NCI-H1694 treated with DMSO at 0.1 percent for 48 hours (cell line): ENCODE measurements at regions not wholly inside any gene's neighbourhood (a gene's known extent, or its start where the extent isn't known, plus 50 kb on each side); places are given as distances from the start of the nearest gene placed in this dataset.
"Not testable (repeated sequence)": the region's sequence is repeated elsewhere in the genome, so short reads cannot be mapped to it uniquely, and the experiment has no call there.

Experiments used
- DNase-seq: peaks from one replicate; lab custom pipeline; 2025; lab: John Stamatoyannopoulos, UW

DNA sequence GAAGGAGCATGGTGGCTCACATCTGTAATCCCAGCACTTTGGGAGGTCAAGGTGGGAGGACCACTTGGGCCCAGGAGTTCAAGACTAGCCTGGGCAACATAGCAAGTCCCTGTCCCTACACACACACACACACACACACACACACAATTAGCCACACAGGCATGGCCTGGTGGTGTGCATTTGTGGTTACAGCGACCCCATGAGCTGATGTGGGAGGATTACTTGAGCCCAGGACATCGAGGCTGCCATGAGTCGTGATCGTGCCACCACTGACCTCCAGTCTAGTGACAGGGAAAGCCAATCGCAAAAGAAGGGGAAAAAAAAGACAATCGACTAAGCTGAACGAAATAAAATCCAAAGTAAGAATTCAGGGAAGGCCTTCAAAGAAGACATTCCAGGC is 67.9 kb downstream of the TBX3 start:
- DNase-seq, result no peak

GRCh38 chr12:114614040-114614439 is 69.9 kb downstream of the TBX3 start:
- DNase-seq, result no peak

DNA sequence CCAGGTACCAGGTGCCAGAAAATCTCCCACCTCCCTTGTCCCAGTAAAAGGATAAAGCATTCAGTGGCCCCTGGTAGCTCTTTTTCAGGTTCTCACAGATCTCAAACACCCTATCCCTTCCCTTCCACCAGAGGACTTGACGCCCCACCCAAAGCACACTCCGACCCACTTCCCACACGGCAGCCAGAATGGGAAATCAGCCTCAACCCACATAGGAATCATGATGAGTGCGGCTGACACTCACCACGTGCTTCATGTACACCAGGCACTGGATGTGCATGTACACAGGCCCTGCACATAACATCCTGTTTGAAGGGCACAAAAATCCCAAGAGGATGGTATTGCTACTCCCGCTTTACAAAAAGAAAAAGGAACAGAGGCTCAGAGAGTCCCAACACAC is 71.9 kb downstream of the TBX3 start:
- no peak for DNase-seq

DNA sequence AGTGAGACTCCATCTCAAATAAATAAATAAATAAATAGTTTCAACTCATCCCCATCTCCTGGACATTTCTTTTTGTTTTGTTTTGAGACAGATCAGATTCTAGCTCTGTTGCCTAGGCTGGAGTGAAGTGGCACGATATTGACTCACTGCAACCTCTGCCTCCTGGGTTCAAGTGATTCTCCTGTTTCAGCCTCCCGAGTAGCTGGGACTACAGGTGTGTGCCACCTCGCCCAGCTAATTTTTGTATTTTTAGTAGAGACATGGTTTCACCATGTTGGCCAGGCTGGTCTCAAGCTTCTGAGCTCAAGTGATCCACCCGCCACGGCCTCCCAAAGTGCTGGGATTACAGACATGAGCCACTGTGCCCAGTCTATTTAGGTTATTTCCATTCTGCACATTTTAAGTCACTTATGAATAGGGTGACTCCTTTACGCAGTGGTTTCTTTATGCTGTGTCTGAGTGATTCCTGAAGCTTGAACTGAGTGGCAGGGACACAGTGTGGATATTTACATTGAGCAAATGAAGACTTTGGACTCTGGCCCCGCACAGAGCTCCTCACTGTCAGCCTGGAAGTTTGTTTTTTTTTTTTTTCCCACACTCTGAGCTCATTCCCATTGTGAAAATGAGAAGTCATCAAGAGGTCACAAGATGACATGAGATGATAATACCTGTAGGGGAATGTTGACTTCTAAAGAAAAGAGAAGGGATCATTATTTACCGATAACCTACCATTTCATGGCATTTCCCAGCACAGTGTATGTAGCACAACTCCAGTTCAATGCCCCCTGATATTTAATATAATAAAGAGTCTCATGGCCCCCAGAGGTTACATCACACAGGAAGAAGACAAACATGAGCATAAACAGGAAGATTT is 72.6 kb downstream of the TBX3 start:
- DNase-seq, result no peak

DNA sequence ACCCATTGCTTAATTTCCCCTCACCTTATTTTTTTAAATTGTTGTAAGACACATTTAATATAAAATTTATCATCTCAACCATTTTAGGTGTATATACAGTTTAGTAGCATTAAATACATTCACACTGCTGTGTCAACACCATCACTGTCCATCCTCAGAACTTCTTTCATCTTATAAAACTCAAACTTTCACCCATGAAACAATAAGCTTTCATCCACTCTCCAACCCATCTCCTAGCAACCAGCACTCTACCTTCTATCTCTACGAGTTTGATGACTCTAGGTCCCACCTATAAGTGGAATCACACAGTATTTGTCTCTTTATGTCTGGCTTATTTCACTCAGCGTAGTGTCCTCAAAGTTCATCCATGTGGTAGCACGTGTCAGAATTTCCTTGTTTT is 75.5 kb downstream of the TBX3 start:
- DNase-seq, result no peak

DNA sequence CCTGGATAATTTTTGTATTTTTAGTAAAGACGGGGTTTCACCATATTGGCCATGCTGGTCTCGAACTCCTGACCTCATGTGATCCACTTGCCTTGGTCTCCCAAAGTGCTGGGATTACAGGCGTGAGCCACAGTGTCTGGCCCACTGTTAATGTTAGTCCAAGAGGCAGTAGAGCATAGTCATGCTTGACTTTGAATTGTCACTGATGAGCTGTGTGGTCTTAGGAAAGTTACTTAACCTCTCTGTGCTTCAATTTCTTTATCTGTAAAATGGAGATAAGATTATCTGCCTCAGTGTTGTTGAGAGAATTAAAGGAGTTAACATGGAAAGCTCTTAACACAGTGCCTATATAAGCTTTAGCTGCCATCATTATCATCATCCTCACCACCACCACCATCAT is 78.1 kb downstream of the TBX3 start:
- DNase-seq, result no peak

DNA sequence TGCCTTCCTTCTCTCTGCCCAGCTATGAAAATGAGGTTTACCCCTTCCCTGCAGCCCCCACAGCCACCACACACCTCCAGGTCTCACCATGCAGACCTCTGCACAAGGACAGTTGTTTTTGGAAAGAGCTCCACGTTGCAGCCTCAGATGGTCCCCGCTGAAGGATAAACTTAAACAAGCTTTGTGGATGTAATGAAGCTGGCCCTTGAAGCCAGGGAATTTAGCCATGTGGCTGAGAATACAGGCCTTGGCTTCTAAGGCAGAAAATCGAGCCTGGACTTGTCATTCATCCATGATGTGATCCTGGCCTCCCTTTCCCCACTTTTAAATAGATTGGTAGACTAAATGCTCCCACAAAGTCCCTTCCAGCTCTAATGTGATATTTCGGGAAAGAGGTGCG is 79.4 kb downstream of the TBX3 start:
- no peak for DNase-seq

DNA sequence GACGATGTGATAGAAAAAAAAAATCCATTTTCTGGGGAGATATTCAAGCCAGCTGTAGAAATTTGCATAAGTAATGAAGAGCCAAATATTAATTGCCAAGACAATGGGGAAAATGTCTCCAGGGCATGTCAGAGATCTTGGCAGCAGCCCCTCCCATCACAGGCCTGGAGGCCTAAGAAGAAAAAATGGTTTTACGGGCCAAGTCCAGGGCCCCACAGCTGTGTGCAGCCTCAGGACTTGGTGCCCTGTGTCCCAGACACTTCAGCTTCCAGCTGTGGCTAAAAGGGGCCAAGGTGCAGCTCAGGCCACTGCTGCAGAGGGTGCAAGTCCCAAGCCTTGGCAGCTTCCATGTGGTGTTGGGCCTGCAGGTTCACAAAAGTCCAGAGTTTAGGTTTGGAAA is 83.4 kb downstream of the TBX3 start:
- DNase-seq, result not testable (repeated sequence)

- DNase-seq, result no peak
These were observed 85.9 kb downstream of the TBX3 start for GRCh38 chr12:114598111-114598510.

DNA sequence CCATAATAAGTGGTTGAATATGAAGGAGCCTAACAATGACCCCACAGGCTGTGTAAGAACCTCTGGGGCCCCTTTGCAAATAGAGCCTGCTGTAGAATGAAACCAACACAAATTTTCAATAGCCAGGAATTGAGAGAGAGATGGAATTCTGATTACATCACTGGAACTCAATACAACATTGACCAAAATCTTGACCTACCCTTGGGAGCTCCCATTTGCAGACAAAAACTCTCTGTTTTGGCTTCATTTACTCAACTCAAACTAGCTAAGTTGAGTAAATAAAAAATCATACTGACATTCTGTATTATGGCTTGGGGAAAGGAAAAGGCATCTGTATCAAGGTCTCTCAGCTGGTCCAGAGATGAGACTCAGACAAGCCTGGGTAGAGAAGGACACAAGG is 91.0 kb downstream of the TBX3 start:
- no peak for DNase-seq

DNA sequence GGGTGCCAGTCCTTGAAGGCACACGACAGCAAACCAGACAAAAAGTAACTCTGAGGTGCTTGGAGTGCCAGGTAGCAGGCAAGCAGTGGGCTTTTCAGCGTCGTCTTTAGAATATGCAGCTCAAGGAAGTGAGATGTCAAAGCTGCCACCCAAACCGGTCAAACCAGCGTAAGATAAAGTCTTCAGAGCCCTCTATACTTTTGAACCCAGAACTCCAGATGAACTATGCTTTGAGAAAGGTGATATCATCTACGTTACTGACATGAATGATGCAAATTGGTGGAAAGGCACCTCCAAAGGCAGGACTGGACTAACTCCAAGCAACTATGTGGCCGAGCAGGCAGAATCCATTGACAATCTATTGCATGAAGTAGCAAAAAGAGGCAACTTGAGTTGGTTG is 95.9 kb downstream of the TBX3 start:
- DNase-seq, result no peak

DNA sequence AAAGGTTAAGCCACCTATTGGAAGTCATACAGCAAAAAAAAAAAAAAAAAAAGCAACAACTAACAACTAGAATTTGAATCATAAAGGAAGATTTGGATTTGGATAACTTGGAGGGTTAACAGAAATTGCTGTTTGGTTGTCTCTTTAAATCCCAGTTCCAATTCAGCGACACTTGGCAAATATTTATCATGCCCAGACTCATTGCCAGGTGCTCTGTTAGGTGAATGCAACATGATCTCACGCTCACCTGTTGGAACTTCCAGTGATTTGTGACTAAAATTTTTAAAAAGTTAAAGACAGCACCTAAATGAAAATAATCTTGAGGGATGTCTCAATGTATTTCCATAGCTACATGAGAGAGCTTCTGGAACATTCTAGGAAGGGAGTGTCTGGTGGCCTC is 103.7 kb downstream of the TBX3 start:
- no peak for DNase-seq

- DNase-seq, result no peak
These were observed 104.6 kb downstream of the TBX3 start for GRCh38 chr12:114579389-114579788.

GRCh38 chr12:114562654-114563053 is 121.3 kb downstream of the TBX3 start:
- DNase-seq, result no peak

DNA sequence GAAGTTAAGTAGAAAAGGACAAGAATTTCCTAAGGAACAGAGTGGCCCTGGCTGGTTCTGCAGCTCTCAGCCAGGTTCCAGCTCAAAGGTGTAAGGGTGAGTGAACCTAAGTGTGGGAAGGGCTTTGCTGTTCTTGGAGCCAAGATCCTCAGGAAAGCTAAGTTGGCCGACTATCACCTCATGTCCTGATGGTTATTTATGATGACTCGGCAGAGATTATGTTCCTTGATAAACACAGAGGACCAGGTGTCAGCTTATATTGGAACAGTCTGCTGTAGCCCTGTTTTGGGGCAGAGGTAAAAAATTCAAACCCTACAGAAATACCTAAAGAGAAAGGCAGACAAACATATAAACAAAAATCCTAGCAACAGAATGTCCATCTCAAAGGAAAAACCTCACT is 128.5 kb downstream of the TBX3 start:
- no peak for DNase-seq

GRCh38 chr12:114547636-114548035 is 136.3 kb downstream of the TBX3 start:
- DNase-seq, result no peak

- no peak for DNase-seq
These were observed 124.5 kb upstream of the TBX5 start for GRCh38 chr12:114530417-114530816.

DNA sequence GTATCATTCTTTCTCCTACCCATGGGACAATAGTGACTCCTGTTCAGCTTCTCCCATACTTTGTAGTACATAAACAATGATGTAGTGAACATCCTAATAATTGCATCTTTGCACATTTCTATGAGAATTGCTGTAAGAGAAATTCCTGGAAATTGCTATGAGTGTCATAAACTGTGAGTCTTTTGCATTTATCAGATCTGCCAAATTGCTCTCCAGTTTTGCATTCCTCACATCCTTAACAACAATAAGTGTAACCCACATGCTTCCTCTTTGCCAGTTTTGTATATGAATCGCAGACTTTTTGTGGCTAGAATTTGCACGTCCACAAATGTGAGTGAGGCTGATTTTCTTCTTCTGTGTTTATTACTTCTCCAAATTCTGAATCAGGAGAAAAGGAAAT is 124.0 kb upstream of the TBX5 start:
- DNase-seq, result no peak

GRCh38 chr12:114528766-114529165 is 122.8 kb upstream of the TBX5 start:
- DNase-seq, result no peak

GRCh38 chr12:114521160-114521559 is 115.2 kb upstream of the TBX5 start:
- not testable (repeated sequence) for DNase-seq

- DNase-seq, result no peak
These were observed 106.4 kb upstream of the TBX5 start for GRCh38 chr12:114512351-114512750.

- DNase-seq, result peak; percentile 7
These were observed 102.7 kb upstream of the TBX5 start for GRCh38 chr12:114508529-114509129.

- DNase-seq, result no peak
These were observed 100.7 kb upstream of the TBX5 start for GRCh38 chr12:114506651-114507050.

DNA sequence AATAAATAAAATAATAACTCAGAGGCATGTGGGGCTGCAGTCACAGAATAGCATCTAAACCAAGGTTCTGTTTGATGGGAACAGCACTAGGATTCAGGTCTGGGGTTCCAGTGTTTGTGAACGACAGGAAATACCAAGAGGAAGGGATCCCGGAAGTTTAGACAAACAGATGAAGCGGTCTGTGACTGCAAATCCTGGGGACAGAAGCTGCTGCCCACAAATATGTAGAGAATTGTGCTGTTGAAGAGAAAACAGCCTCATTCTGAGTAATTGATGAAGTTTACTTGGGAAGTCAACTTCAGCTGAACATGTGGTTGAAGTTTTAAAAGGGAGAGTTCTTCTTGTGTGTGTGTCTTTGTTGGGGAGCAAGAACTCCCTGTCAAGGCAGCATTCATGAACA is 98.4 kb upstream of the TBX5 start:
- no peak for DNase-seq
